ENCODE measurements at regions not wholly inside any gene's neighbourhood (a gene's known extent, or its start where the extent isn't known, plus 50 kb on each side); places are given as distances from the start of the nearest gene placed in this dataset.

DNA sequence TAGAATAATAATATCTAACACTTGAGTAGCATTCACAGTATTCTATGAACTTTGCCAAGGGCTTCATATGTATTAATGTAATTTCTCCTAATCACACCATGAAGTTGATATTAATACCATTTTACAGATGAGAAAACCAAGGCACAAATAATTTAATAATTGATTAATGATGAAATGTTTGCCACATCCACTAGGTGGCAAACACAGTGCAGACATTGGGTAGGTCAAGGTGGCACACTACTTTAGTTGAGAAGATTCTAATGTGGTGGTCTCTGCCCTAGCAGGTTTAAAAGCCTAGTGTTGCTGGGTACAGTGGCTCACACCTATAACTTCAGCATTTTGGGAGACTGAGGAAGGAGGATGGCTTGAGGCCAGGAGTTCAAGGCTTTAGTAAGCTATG is 412.4 kb downstream of the SUCLA2 start:
- TF ChIP-seq, protein P1, sequence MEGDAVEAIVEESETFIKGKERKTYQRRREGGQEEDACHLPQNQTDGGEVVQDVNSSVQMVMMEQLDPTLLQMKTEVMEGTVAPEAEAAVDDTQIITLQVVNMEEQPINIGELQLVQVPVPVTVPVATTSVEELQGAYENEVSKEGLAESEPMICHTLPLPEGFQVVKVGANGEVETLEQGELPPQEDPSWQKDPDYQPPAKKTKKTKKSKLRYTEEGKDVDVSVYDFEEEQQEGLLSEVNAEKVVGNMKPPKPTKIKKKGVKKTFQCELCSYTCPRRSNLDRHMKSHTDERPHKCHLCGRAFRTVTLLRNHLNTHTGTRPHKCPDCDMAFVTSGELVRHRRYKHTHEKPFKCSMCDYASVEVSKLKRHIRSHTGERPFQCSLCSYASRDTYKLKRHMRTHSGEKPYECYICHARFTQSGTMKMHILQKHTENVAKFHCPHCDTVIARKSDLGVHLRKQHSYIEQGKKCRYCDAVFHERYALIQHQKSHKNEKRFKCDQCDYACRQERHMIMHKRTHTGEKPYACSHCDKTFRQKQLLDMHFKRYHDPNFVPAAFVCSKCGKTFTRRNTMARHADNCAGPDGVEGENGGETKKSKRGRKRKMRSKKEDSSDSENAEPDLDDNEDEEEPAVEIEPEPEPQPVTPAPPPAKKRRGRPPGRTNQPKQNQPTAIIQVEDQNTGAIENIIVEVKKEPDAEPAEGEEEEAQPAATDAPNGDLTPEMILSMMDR (IDR thresholded peaks at IDR 0.05): peak; percentile 29
- no peak for TF ChIP-seq ZFX (IDR thresholded peaks at IDR 0.05; ENCODE audit: borderline replicate concordance)

Measured in 22Rv1 (cell line).